ENCODE measurements at regions not wholly inside any gene's neighbourhood (a gene's known extent, or its start where the extent isn't known, plus 50 kb on each side); places are given as distances from the start of the nearest gene placed in this dataset.

GRCh38 chr10:107434201-107434600, 269.7 kb upstream of the SORCS1 start:
- no peaks in the 10 kb centered on the region for H3K36me3 ChIP-seq (ENCODE audit: insufficient read depth, low read length)
- no peak overlapping the region for H3K27ac ChIP-seq (ENCODE audit: low read depth, low read length, poor library complexity, severe bottlenecking)
- H3K4me2 ChIP-seq (ENCODE audit: low read length), result no peak overlapping the region
- H3K9me2 ChIP-seq (ENCODE audit: insufficient read depth, low read length), result no peaks in the 10 kb centered on the region
- no peak overlapping the region for H3K4me3 ChIP-seq (ENCODE audit: low read depth, low read length, poor library complexity, severe bottlenecking)
- H4K20me1 ChIP-seq (ENCODE audit: insufficient read depth, low read length), result no peaks in the 10 kb centered on the region
- TF ChIP-seq EZH2phosphoT487 (IDR thresholded peaks at IDR 0.05; ENCODE audit: borderline replicate concordance, low read depth, low read length), result no peak
- TF ChIP-seq CTCF (conservative IDR thresholded peaks at IDR 0.05; ENCODE audit: low read length), result no peak
- no peaks in the 10 kb centered on the region for H3K9me3 ChIP-seq (ENCODE audit: low read length)
- H3K4me1 ChIP-seq (ENCODE audit: insufficient read depth, low read length, poor library complexity, severe bottlenecking), result no peaks in the 10 kb centered on the region
- no peaks in the 10 kb centered on the region for H3K79me2 ChIP-seq (ENCODE audit: insufficient read depth, low read depth, low read length)
- H2AFZ ChIP-seq (ENCODE audit: low read length), result no peak overlapping the region
- CTCF ChIA-PET (ENCODE audit: unreplicated experiment), result no interaction called here
- POLR2A ChIA-PET, result interaction anchor here (0.7 kb wide), 1 partner anchor 262 kb away, joined by 5 read pairs; no protein-coding TSS in a partner anchor
- BruUV-seq (replicated peaks), result no TSS peak
- no peak for DNase-seq (ENCODE audit: low spot score)
- intact Hi-C loops (cut with micrococcal nuclease; ENCODE audit: unreplicated experiment), result no loop called here

DNA sequence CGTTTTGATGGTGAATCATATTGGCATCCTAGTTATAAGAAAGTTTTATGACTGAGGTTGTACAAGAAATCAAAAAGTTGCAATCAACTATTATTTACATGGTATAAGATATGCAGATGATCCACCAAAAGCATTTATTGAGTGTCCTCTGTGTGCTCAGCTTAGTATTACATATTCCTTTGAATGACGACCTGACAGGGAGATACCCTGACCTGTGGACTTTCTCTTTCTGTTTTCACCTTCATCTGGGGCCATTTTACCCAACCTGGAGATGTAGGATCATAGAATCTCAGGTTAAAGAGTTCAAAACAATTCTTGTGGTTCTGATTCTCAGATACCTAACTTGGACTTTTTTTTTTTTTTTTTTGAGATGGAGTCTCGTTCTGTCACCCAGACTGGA, 269.1 kb upstream of the SORCS1 start:
- no peaks in the 10 kb centered on the region for H3K4me1 ChIP-seq (ENCODE audit: insufficient read depth, low read length, poor library complexity, severe bottlenecking)
- no TSS peak for BruUV-seq (replicated peaks)
- TF ChIP-seq CTCF (conservative IDR thresholded peaks at IDR 0.05; ENCODE audit: low read length), result no peak
- TF ChIP-seq EZH2phosphoT487 (IDR thresholded peaks at IDR 0.05; ENCODE audit: borderline replicate concordance, low read depth, low read length), result no peak
- no peaks in the 10 kb centered on the region for H3K9me2 ChIP-seq (ENCODE audit: insufficient read depth, low read length)
- H4K20me1 ChIP-seq (ENCODE audit: insufficient read depth, low read length), result no peaks in the 10 kb centered on the region
- H3K4me3 ChIP-seq (ENCODE audit: low read depth, low read length, poor library complexity, severe bottlenecking), result no peak overlapping the region
- POLR2A ChIA-PET, result interaction anchor here (0.7 kb wide), 2 partner anchors 262 to 358 kb away, joined by 3 to 5 read pairs; no protein-coding TSS in a partner anchor
- H3K27ac ChIP-seq (ENCODE audit: low read depth, low read length, poor library complexity, severe bottlenecking), result no peak overlapping the region
- H3K36me3 ChIP-seq (ENCODE audit: insufficient read depth, low read length), result no peaks in the 10 kb centered on the region
- intact Hi-C loops (cut with micrococcal nuclease; ENCODE audit: unreplicated experiment), result no loop called here
- no peaks in the 10 kb centered on the region for H3K9me3 ChIP-seq (ENCODE audit: low read length)
- no peak for DNase-seq (ENCODE audit: low spot score)
- no peaks in the 10 kb centered on the region for H3K79me2 ChIP-seq (ENCODE audit: insufficient read depth, low read depth, low read length)
- H3K4me2 ChIP-seq (ENCODE audit: low read length), result no peak overlapping the region
- H2AFZ ChIP-seq (ENCODE audit: low read length), result no peak overlapping the region
- CTCF ChIA-PET (ENCODE audit: unreplicated experiment), result no interaction called here

- DNase-seq (ENCODE audit: low spot score), result no peak
- no TSS peak for BruUV-seq (replicated peaks)
- CTCF ChIA-PET (ENCODE audit: unreplicated experiment), result no interaction called here
These were observed 265.9 kb upstream of the SORCS1 start for GRCh38 chr10:107430446-107430845.

More at GRCh38 chr10:107430446-107430845, 265.9 kb upstream of the SORCS1 start:
- Histone ChIP-seq H3K4me3 (ENCODE audit: low read depth, low read length, poor library complexity, severe bottlenecking) (no peak overlapping the region), H3K36me3 (ENCODE audit: insufficient read depth, low read length) (no peaks in the 10 kb centered on the region), H3K27ac (ENCODE audit: low read depth, low read length, poor library complexity, severe bottlenecking) (no peak overlapping the region), H3K4me2 (ENCODE audit: low read length) (no peak overlapping the region), H3K4me1 (ENCODE audit: insufficient read depth, low read length, poor library complexity, severe bottlenecking) (no peaks in the 10 kb centered on the region), H3K9me2 (ENCODE audit: insufficient read depth, low read length) (no peaks in the 10 kb centered on the region), H4K20me1 (ENCODE audit: insufficient read depth, low read length) (no peaks in the 10 kb centered on the region), H2AFZ (ENCODE audit: low read length) (no peak overlapping the region), H3K79me2 (ENCODE audit: insufficient read depth, low read depth, low read length) (no peaks in the 10 kb centered on the region), H3K9me3 (ENCODE audit: low read length) (no peaks in the 10 kb centered on the region)
- no peak for TF ChIP-seq EZH2phosphoT487 (IDR thresholded peaks at IDR 0.05; ENCODE audit: borderline replicate concordance, low read depth, low read length)
- no peak for TF ChIP-seq CTCF (conservative IDR thresholded peaks at IDR 0.05; ENCODE audit: low read length)
- POLR2A ChIA-PET, result no interaction called here
- intact Hi-C loops (cut with micrococcal nuclease; ENCODE audit: unreplicated experiment), result no loop called here

Measured in OCI-LY7 (cell line).